Thyroid gland (tissue), 4 donors: ENCODE measurements at regions not wholly inside any gene's neighbourhood (a gene's known extent, or its start where the extent isn't known, plus 50 kb on each side); places are given as distances from the start of the nearest gene placed in this dataset.

Source experiments
- POLR2A ChIP-seq, 2 donors: fragments of 450-650 bp; IDR thresholded peaks; one replicate each; pipeline ENCODE4 v1.6.1; 2017; ENCODE audit warnings: antibody characterized with exemption in 2 of 2, mild to moderate bottlenecking in 2 of 2, moderate library complexity in 1 of 2
- TF ChIP-seq, protein P1 (sequence below), 6 experiments: fragments of 200-600 bp in 3 of 6; fragments of 450-650 bp in 3 of 6; sonication (generic) in 3 of 6; IDR thresholded peaks; one replicate each; pipeline ENCODE4 v1.5.1; 2016 to 2019; ENCODE audit warnings: antibody characterized with exemption in 6 of 6, mild to moderate bottlenecking in 2 of 6, inconsistent platforms in 1 of 6, moderate library complexity in 1 of 6

DNA sequence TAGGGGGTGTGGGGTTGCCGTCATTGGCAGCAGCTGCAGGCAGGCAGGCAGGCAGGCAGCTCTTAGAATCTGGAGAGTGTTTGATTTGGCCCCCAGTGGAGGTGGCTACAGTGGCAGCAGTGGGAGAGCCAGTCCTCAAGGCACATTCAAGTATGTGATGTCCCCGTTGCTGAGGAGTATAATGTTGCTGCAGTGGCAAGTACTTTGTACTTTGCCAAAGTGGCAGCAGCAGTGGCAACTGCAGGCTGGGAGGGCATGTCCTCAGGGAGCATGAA, 147.1 kb downstream of the PAPOLA start:
- TF ChIP-seq, protein P1, sequence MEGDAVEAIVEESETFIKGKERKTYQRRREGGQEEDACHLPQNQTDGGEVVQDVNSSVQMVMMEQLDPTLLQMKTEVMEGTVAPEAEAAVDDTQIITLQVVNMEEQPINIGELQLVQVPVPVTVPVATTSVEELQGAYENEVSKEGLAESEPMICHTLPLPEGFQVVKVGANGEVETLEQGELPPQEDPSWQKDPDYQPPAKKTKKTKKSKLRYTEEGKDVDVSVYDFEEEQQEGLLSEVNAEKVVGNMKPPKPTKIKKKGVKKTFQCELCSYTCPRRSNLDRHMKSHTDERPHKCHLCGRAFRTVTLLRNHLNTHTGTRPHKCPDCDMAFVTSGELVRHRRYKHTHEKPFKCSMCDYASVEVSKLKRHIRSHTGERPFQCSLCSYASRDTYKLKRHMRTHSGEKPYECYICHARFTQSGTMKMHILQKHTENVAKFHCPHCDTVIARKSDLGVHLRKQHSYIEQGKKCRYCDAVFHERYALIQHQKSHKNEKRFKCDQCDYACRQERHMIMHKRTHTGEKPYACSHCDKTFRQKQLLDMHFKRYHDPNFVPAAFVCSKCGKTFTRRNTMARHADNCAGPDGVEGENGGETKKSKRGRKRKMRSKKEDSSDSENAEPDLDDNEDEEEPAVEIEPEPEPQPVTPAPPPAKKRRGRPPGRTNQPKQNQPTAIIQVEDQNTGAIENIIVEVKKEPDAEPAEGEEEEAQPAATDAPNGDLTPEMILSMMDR (IDR thresholded peaks at IDR 0.05): no peak
- no peak for TF ChIP-seq POLR2A (IDR thresholded peaks at IDR 0.05)
